Skeletal muscle satellite cell (primary cell): ENCODE measurements at regions not wholly inside any gene's neighbourhood (a gene's known extent, or its start where the extent isn't known, plus 50 kb on each side); places are given as distances from the start of the nearest gene placed in this dataset.

Experiments
- H3K27me3 ChIP-seq: 2 replicates; pipeline ENCODE4 v1.7.0; 2013; ENCODE audit warnings: low read length; ENCODE audit not compliant: control insufficient read depth, insufficient read depth
- H3K36me3 ChIP-seq: 2 replicates; pipeline ENCODE4 v1.7.0; 2013; ENCODE audit warnings: mild to moderate bottlenecking, control low read depth, low read length; ENCODE audit not compliant: insufficient read depth
- H3K4me1 ChIP-seq: 2 replicates; pipeline ENCODE4 v1.7.0; 2013; ENCODE audit warnings: low read length; ENCODE audit not compliant: control insufficient read depth, insufficient read depth
- H3K4me2 ChIP-seq: 2 replicates; pipeline ENCODE4 v1.7.0; 2013; ENCODE audit warnings: mild to moderate bottlenecking, low read length
- H3K4me3 ChIP-seq: 2 replicates; pipeline ENCODE4 v1.7.0; 2013; ENCODE audit warnings: low read length
- H3K9ac ChIP-seq: 2 replicates; pipeline ENCODE4 v1.7.0; 2013; ENCODE audit warnings: mild to moderate bottlenecking, low read depth, low read length, moderate library complexity
- H3K9me3 ChIP-seq: replicated peaks from 2 replicates; pipeline ENCODE4 v1.7.0; 2013; ENCODE audit warnings: mild to moderate bottlenecking, control low read depth, low read length

DNA sequence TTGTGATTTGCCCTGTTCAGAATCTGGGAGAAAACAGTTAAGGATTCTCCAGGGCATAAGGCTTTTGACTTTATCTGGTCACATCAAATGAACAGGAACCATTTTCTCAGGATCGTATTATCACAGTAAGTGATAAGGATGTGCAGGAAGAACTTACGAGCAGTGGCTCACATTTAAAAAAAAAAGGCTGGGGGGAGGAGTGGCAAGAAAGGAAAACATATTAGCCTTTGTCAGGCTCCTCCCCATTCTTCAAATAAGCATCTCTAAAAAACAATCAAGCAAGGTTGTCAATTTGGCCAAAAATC, 234.3 kb upstream of the TMEM161B start:
- Histone ChIP-seq H3K4me3 (peak overlapping the region; percentile 72), H3K9ac (peak overlapping the region; percentile 51), H3K36me3 (no peaks in the 10 kb centered on the region), H3K9me3 (no peaks in the 10 kb centered on the region), H3K4me1 (no peaks in the 10 kb centered on the region), H3K4me2 (peak overlapping the region; percentile 85), H3K27me3 (peaks cover 11% of the 10 kb centered on the region)

DNA sequence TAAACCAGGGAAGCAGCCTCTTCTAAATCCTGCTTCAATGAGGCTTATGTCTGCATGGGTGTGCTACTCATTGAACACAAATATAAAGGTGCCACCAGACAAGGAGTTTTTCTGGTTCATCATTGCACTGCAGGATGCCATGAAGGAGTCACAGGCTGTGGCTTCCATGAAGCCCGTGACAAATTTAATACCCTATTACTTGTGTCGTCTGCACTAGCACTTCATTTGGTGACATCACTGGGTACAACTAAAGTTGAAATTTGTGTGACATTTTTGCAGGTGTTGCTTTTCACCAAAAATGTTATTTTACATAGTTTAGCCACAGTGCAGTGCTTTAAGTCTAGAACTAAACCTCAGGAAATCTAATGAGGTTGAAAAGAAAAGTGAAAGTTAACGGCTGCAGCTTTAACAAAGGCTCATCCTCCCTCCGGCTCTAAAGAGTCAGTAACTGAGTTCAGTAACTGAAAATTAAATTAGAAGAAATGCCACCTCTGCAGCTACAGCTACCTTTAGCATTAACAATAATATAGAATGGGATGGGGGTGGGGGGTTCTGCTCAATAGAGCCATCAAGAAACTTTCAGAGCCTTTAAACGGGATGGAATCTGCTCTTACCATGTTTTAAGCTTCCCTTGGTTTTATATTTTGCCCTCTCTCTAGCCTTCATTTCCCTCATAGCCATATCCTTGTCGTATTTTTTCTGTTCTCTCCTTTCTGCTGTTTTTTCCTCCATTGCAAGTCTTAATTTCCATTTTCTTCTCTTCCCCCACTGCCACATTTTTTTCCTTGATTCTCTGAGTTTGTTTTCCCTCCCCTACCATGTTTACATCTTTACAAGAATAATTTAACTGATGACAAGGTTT, 233.8 kb upstream of the TMEM161B start:
- Histone ChIP-seq H3K4me3 (peak overlapping the region; percentile 72), H3K27me3 (peaks cover 5% of the 10 kb centered on the region), H3K9me3 (no peaks in the 10 kb centered on the region), H3K36me3 (no peaks in the 10 kb centered on the region), H3K4me2 (peak overlapping the region; percentile 85), H3K9ac (peak overlapping the region; percentile 51), H3K4me1 (no peaks in the 10 kb centered on the region)

DNA sequence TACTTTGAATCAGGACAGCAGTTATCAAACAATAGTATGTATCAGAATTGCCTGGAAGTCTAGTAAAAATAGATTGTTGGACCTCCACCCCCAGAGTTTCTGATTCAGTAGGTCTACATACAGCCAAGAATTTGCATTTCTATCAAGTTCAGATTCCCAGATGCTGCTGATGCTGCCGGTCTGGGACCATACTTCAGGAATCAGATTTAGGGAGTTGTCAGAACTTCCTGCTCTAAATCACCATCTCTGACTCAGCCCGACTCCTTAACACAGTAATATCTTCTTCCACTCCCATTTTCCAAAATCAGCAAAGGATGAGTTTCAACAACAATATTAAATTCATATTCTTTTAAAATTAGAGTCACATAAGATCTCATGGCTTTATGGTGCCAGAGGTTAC, 227.2 kb upstream of the TMEM161B start:
- H3K4me1 ChIP-seq = no peaks in the 10 kb centered on the region
- H3K27me3 ChIP-seq = peaks cover 5% of the 10 kb centered on the region
- no peak overlapping the region for H3K9ac ChIP-seq
- no peaks in the 10 kb centered on the region for H3K36me3 ChIP-seq
- H3K4me3 ChIP-seq = no peak overlapping the region
- no peaks in the 10 kb centered on the region for H3K9me3 ChIP-seq
- no peak overlapping the region for H3K4me2 ChIP-seq

- Histone ChIP-seq H3K4me2 (no peak overlapping the region), H3K4me3 (no peak overlapping the region), H3K4me1 (no peaks in the 10 kb centered on the region), H3K9ac (no peak overlapping the region), H3K27me3 (peaks cover 7% of the 10 kb centered on the region), H3K36me3 (no peaks in the 10 kb centered on the region), H3K9me3 (no peaks in the 10 kb centered on the region)
Observed at GRCh38 chr5:88490874-88491273, 222.2 kb upstream of the TMEM161B start.

DNA sequence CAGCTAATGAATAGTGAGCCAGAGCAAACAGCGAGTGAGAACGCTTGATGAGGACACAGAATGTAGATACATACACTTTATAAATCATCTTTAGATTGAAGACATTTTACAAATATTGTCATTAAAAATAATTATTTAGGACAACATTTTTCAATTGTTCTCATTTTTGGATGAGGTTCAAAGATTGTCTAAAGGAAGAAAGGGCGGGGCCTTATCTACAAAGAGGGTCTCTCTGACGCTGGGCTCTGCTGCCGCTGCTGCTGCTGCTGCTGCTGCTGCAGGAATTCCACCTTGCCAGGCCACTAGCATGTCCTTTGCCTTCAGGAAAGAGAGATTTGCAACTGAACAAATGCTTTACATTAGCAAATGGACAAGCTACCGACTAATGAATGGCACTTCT, 220.7 kb upstream of the TMEM161B start:
- no peaks in the 10 kb centered on the region for H3K36me3 ChIP-seq
- peaks cover 7% of the 10 kb centered on the region for H3K27me3 ChIP-seq
- H3K4me2 ChIP-seq = no peak overlapping the region
- H3K9ac ChIP-seq = no peak overlapping the region
- no peaks in the 10 kb centered on the region for H3K9me3 ChIP-seq
- H3K4me3 ChIP-seq = no peak overlapping the region
- H3K4me1 ChIP-seq = no peaks in the 10 kb centered on the region

DNA sequence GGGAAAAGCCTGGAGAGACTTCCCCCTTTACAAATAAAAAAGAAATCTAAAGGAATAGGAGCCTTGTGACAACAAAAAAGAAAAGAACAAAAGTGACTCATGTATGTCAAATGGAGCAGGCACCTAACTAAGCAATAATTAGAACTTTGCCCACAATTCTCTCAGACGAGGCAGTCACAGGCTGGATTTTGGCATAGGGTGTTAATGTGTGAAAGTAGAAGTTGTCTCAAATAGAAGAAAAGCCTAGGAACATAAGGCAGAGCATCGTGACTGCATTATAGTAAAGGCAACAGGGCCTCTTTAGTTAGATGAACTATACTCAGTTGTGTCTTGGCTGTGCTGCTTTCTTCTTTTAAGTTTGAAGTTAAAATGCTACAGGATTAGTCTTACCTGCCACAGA, 219.9 kb upstream of the TMEM161B start:
- Histone ChIP-seq H3K4me3 (no peak overlapping the region), H3K9ac (no peak overlapping the region), H3K36me3 (no peaks in the 10 kb centered on the region), H3K9me3 (no peaks in the 10 kb centered on the region), H3K4me1 (no peaks in the 10 kb centered on the region), H3K4me2 (no peak overlapping the region), H3K27me3 (peaks cover 7% of the 10 kb centered on the region)

DNA sequence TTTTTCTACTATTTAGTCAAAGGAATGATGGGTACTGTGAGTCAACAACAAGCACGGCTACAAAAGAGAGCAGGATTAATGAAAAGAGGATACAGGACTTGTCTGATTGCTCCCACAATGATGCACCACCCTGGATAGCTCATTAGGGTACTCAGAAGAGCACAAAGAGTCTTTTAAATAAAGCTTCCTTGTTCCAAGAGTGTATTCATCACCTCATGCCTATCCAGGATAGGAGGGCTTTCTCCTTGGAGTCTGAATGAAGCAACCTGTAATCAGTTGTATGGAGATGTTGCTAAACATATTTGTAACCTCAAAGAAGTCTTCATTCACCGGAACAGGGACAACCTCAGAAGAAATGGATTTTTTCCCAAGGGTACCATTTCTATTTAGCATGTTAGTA, 219.5 kb upstream of the TMEM161B start:
- H3K27me3 ChIP-seq = peaks cover 7% of the 10 kb centered on the region
- no peaks in the 10 kb centered on the region for H3K9me3 ChIP-seq
- no peaks in the 10 kb centered on the region for H3K36me3 ChIP-seq
- H3K9ac ChIP-seq = no peak overlapping the region
- H3K4me3 ChIP-seq = no peak overlapping the region
- H3K4me1 ChIP-seq = no peaks in the 10 kb centered on the region
- H3K4me2 ChIP-seq = no peak overlapping the region

DNA sequence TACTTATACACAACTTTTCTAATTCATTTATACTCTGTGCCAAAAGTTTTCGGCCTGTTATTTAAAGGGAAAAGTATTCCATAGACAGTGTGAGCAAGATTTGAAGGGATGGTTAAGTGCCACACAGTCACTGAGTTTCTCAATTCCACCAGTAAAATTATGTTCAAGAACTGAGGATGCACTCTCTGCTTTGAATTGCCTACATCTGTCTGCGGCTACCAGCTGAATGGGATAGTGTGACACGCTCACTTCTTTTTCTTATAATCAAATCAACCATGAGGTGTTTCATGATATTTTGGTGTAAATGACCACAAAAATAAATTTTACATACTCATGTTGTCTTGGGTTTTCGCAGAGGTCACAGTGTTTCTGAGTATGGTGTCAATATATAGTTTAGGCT, 218.4 kb upstream of the TMEM161B start:
- no peaks in the 10 kb centered on the region for H3K36me3 ChIP-seq
- H3K9me3 ChIP-seq = no peaks in the 10 kb centered on the region
- H3K4me1 ChIP-seq = no peaks in the 10 kb centered on the region
- H3K4me3 ChIP-seq = no peak overlapping the region
- H3K27me3 ChIP-seq = peaks cover 7% of the 10 kb centered on the region
- H3K9ac ChIP-seq = no peak overlapping the region
- H3K4me2 ChIP-seq = no peak overlapping the region

- no peaks in the 10 kb centered on the region for H3K9me3 ChIP-seq
- H3K4me2 ChIP-seq = no peak overlapping the region
- H3K4me1 ChIP-seq = no peaks in the 10 kb centered on the region
- no peaks in the 10 kb centered on the region for H3K36me3 ChIP-seq
- no peak overlapping the region for H3K4me3 ChIP-seq
- H3K9ac ChIP-seq = no peak overlapping the region
- H3K27me3 ChIP-seq = peaks cover 4% of the 10 kb centered on the region
Observed at GRCh38 chr5:88486431-88486830, 217.8 kb upstream of the TMEM161B start.

DNA sequence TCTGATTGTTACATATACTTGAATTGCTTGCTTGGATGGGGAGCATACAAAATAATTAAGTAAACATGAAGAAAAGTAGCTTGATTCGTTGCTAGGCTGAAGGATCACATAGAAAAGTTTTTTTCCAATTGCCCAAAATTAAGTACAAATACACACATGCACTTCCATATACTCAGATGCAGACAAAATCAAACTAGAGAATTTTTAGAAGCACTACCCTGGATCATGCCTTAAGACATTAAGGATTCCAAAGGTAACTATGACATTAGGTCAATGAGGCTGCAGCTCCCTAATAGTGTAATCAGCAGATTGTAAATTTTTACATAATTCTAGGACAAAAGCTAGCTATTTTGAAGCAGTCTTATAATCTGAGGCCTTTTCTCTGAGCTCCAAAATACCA, 216.9 kb upstream of the TMEM161B start:
- H3K36me3 ChIP-seq = no peaks in the 10 kb centered on the region
- H3K4me3 ChIP-seq = no peak overlapping the region
- H3K4me2 ChIP-seq = no peak overlapping the region
- H3K27me3 ChIP-seq = peaks cover 4% of the 10 kb centered on the region
- H3K9me3 ChIP-seq = no peaks in the 10 kb centered on the region
- no peak overlapping the region for H3K9ac ChIP-seq
- no peaks in the 10 kb centered on the region for H3K4me1 ChIP-seq

DNA sequence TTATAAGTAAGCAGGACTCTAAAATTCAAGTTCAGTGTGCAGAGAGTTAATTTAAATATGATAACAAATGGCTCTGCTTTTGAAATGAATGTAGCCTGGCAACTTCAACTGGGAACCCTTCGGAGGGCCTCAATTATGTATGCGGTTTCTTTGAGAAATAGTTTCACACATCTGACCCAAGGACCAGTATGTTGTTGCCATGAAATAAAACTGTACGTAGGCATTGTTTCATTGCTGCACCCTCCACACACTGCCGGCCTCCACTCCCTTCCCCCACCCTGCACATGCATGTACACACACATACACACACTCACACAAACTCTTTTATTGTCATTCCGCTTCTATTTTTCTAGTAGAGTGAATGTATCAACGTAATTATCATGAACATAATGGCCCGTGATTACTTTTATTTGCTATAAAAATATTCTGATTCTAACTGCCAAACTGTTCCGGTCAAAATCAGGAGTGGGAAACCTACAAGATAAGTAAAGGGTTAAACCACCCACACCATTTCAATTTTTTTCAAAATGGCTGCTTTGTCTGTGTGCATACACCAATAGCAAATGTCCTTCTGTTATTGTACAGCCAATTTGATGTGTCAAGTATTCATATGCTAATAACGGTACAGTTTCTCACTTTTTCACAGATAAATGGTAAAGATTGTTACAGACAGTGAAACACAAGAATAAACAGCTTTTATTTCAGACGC, 215.5 kb upstream of the TMEM161B start:
- Histone ChIP-seq H3K9me3 (no peaks in the 10 kb centered on the region), H3K4me2 (no peak overlapping the region), H3K4me1 (no peaks in the 10 kb centered on the region), H3K9ac (no peak overlapping the region), H3K36me3 (no peaks in the 10 kb centered on the region), H3K27me3 (peaks cover 4% of the 10 kb centered on the region), H3K4me3 (no peak overlapping the region)
